GM18909 (cell line): ENCODE measurements at regions not wholly inside any gene's neighbourhood (a gene's known extent, or its start where the extent isn't known, plus 50 kb on each side); places are given as distances from the start of the nearest gene placed in this dataset.
"Not testable (repeated sequence)": the region's sequence is repeated elsewhere in the genome, so short reads cannot be mapped to it uniquely, and the experiment has no call there.

ENCODE experiments used
- ATAC-seq: cut with Tn5 transposase; IDR thresholded peaks from one replicate; pipeline ENCODE4 v1.9.1; 2021; ENCODE audit warnings: mild to moderate bottlenecking; ENCODE audit not compliant: unreplicated experiment, poor library complexity

GRCh38 chr1:5768014-5768413, 224.2 kb downstream of the NPHP4 start:
- no peak for ATAC-seq

- ATAC-seq, result not testable (repeated sequence)
Observed at GRCh38 chr1:5766996-5767395, 225.2 kb downstream of the NPHP4 start.

GRCh38 chr1:5765997-5766913, 226.0 kb downstream of the NPHP4 start:
- no peak for ATAC-seq

- ATAC-seq, result no peak
Observed at GRCh38 chr1:5765483-5765882, 226.7 kb downstream of the NPHP4 start.

GRCh38 chr1:5764959-5765358, 227.3 kb downstream of the NPHP4 start:
- ATAC-seq, result no peak

- no peak for ATAC-seq
Observed at GRCh38 chr1:5764464-5764863, 227.8 kb downstream of the NPHP4 start.

- no peak for ATAC-seq
Observed at GRCh38 chr1:5763696-5764370, 228.4 kb downstream of the NPHP4 start.

GRCh38 chr1:5758859-5759578, 233.2 kb downstream of the NPHP4 start:
- ATAC-seq, result no peak

GRCh38 chr1:5758000-5758858, 234.0 kb downstream of the NPHP4 start:
- ATAC-seq, result no peak

GRCh38 chr1:5757187-5757805, 234.9 kb downstream of the NPHP4 start:
- no peak for ATAC-seq

- no peak for ATAC-seq
Observed at GRCh38 chr1:5756434-5757186, 235.6 kb downstream of the NPHP4 start.

GRCh38 chr1:5755552-5756125, 236.6 kb downstream of the NPHP4 start:
- ATAC-seq, result no peak

- no peak for ATAC-seq
Observed at GRCh38 chr1:5754817-5755551, 237.2 kb downstream of the NPHP4 start.

GRCh38 chr1:5753549-5754421, 238.4 kb downstream of the NPHP4 start:
- ATAC-seq, result no peak

GRCh38 chr1:5752746-5753548, 239.3 kb downstream of the NPHP4 start:
- ATAC-seq, result no peak
